ENCODE measurements at regions not wholly inside any gene's neighbourhood (a gene's known extent, or its start where the extent isn't known, plus 50 kb on each side); places are given as distances from the start of the nearest gene placed in this dataset.

GRCh38 chr4:110310795-110311194 lies 112.4 kb upstream of the ELOVL6 start:
- H3K27ac ChIP-seq (ENCODE audit: low read length), result no peak overlapping the region
- H3K36me3 ChIP-seq (ENCODE audit: insufficient read depth, low read length), result no peaks in the 10 kb centered on the region
- H2AFZ ChIP-seq (ENCODE audit: low read depth, low read length), result no peak overlapping the region
- no peak overlapping the region for H3K9ac ChIP-seq (ENCODE audit: low read length)
- no peaks in the 10 kb centered on the region for H3K27me3 ChIP-seq (ENCODE audit: insufficient read depth, low read depth, low read length)
- H3F3A ChIP-seq (ENCODE audit: insufficient read depth, low read length, poor library complexity, severe bottlenecking), result no peaks in the 10 kb centered on the region
- H3K4me2 ChIP-seq (ENCODE audit: low read length), result no peak overlapping the region
- no peak overlapping the region for H3K4me3 ChIP-seq (ENCODE audit: low read length)
- no peaks in the 10 kb centered on the region for H3K79me2 ChIP-seq (replicated peaks; ENCODE audit: insufficient read depth, low read length)
- no peaks in the 10 kb centered on the region for H4K20me1 ChIP-seq (ENCODE audit: insufficient read depth)
- TF ChIP-seq CTCF (IDR thresholded peaks at IDR 0.05; ENCODE audit: poor library complexity, severe bottlenecking) (no peak), MXI1 (conservative IDR thresholded peaks at IDR 0.05; ENCODE audit: poor library complexity, severe bottlenecking) (no peak), TAF1 (IDR thresholded peaks at IDR 0.05; ENCODE audit: low read depth) (no peak), EP300 (conservative IDR thresholded peaks at IDR 0.05; ENCODE audit: poor library complexity, severe bottlenecking) (no peak), REST (IDR thresholded peaks at IDR 0.05; ENCODE audit: borderline replicate concordance) (no peak), SMC3 (conservative IDR thresholded peaks at IDR 0.05; ENCODE audit: poor library complexity) (no peak), POLR2AphosphoS5 (IDR thresholded peaks at IDR 0.05) (no peak), EZH2 (IDR thresholded peaks at IDR 0.05; ENCODE audit: borderline replicate concordance, insufficient read depth, low read length, poor library complexity, severe bottlenecking) (no peak), RAD21 (conservative IDR thresholded peaks at IDR 0.05) (no peak)
- H3K9me2 ChIP-seq (ENCODE audit: insufficient read depth, low read length), result no peaks in the 10 kb centered on the region
- H3K9me3 ChIP-seq (ENCODE audit: low read length), result no peaks in the 10 kb centered on the region

DNA sequence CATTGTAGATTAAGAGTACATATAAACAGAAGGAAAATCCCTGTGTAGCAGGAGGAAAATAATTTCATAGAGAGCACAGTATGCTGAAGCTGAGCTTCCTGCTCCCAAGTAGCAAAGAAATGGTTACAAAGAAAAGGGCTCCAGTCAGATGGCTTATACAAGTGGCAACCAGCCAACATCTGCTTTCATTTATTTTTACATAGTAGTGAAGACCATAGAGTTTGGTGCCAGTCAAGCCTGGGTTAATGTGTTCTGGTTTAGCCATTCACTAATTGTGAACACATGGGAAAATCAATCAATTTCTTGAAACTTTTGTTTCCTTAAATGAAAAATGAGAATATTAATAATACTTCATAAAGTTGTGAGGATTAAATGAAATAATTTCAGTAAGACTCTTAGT lies 111.3 kb upstream of the ELOVL6 start:
- H3K4me2 ChIP-seq (ENCODE audit: low read length), result no peak overlapping the region
- H3K27me3 ChIP-seq (ENCODE audit: insufficient read depth, low read depth, low read length), result no peaks in the 10 kb centered on the region
- H2AFZ ChIP-seq (ENCODE audit: low read depth, low read length), result no peak overlapping the region
- H3K27ac ChIP-seq (ENCODE audit: low read length), result no peak overlapping the region
- H3K79me2 ChIP-seq (replicated peaks; ENCODE audit: insufficient read depth, low read length), result no peaks in the 10 kb centered on the region
- no peaks in the 10 kb centered on the region for H3K9me3 ChIP-seq (ENCODE audit: low read length)
- no peak for TF ChIP-seq RAD21 (conservative IDR thresholded peaks at IDR 0.05)
- no peaks in the 10 kb centered on the region for H3K9me2 ChIP-seq (ENCODE audit: insufficient read depth, low read length)
- no peak overlapping the region for H3K9ac ChIP-seq (ENCODE audit: low read length)
- H3K4me3 ChIP-seq (ENCODE audit: low read length), result no peak overlapping the region
- H4K20me1 ChIP-seq (ENCODE audit: insufficient read depth), result no peaks in the 10 kb centered on the region
- H3K36me3 ChIP-seq (ENCODE audit: insufficient read depth, low read length), result no peaks in the 10 kb centered on the region
- no peaks in the 10 kb centered on the region for H3F3A ChIP-seq (ENCODE audit: insufficient read depth, low read length, poor library complexity, severe bottlenecking)

GRCh38 chr4:110306303-110306702 lies 107.9 kb upstream of the ELOVL6 start:
- no peaks in the 10 kb centered on the region for H3K79me2 ChIP-seq (replicated peaks; ENCODE audit: insufficient read depth, low read length)
- H3F3A ChIP-seq (ENCODE audit: insufficient read depth, low read length, poor library complexity, severe bottlenecking), result no peaks in the 10 kb centered on the region
- H3K9ac ChIP-seq (ENCODE audit: low read length), result no peak overlapping the region
- no peaks in the 10 kb centered on the region for H3K9me2 ChIP-seq (ENCODE audit: insufficient read depth, low read length)
- no peak overlapping the region for H3K27ac ChIP-seq (ENCODE audit: low read length)
- no peak overlapping the region for H2AFZ ChIP-seq (ENCODE audit: low read depth, low read length)
- H4K20me1 ChIP-seq (ENCODE audit: insufficient read depth), result no peaks in the 10 kb centered on the region
- H3K9me3 ChIP-seq (ENCODE audit: low read length), result no peaks in the 10 kb centered on the region
- no peak overlapping the region for H3K4me2 ChIP-seq (ENCODE audit: low read length)
- no peaks in the 10 kb centered on the region for H3K27me3 ChIP-seq (ENCODE audit: insufficient read depth, low read depth, low read length)
- no peaks in the 10 kb centered on the region for H3K36me3 ChIP-seq (ENCODE audit: insufficient read depth, low read length)
- no peak overlapping the region for H3K4me3 ChIP-seq (ENCODE audit: low read length)
- no peak for TF ChIP-seq RAD21 (conservative IDR thresholded peaks at IDR 0.05)
- TF ChIP-seq EP300 (conservative IDR thresholded peaks at IDR 0.05; ENCODE audit: poor library complexity, severe bottlenecking), result no peak
- TF ChIP-seq CTCF (IDR thresholded peaks at IDR 0.05; ENCODE audit: poor library complexity, severe bottlenecking), result no peak
- no peak for TF ChIP-seq TAF1 (IDR thresholded peaks at IDR 0.05; ENCODE audit: low read depth)
- TF ChIP-seq SMC3 (conservative IDR thresholded peaks at IDR 0.05; ENCODE audit: poor library complexity), result no peak
- no peak for TF ChIP-seq EZH2 (IDR thresholded peaks at IDR 0.05; ENCODE audit: borderline replicate concordance, insufficient read depth, low read length, poor library complexity, severe bottlenecking)

Data from neural cell (in vitro differentiated cells).